ENCODE measurements at regions not wholly inside any gene's neighbourhood (a gene's known extent, or its start where the extent isn't known, plus 50 kb on each side); places are given as distances from the start of the nearest gene placed in this dataset. TPM values are rescaled to one million over a fixed set of nuclear protein-coding genes. Genes with fewer than 3 reads are reported as not detected.

GRCh38 chr20:7829776-7830175 is 110.5 kb downstream of the HAO1 start:
- Histone ChIP-seq H3K27me3 (no peaks in the 10 kb centered on the region), H3K4me3 (no peak overlapping the region), H3K4me1 (no peaks in the 10 kb centered on the region), H3K27ac (no peak overlapping the region), H3K9me3 (no peaks in the 10 kb centered on the region), H3K36me3 (no peaks in the 10 kb centered on the region)
- ATAC-seq = no peak
- intact Hi-C loops (cut with DNase I) = no loop called here
- DNase-seq = no peak
- no peak for TF ChIP-seq CTCF (IDR thresholded peaks at IDR 0.05)

Small RNA genes lying in the stretch of these regions (microRNA-seq; reads per million reads assigned to microRNA genes)
- gene MIR8062 (ENCODE audit: borderline microRNAs expressed) = not detected

Data from upper lobe of right lung (tissue), 1 donor.